Small intestine (tissue), 7 donors: ENCODE measurements at regions not wholly inside any gene's neighbourhood (a gene's known extent, or its start where the extent isn't known, plus 50 kb on each side); places are given as distances from the start of the nearest gene placed in this dataset.
A peak's percentile ranks its signal among the peaks of the same experiment; 100 is the strongest.

Source experiments
- DNase-seq, 2 donors: peaks; one replicate each; pipeline versions ENCODE4 v3.0.0 to v3.0.0-alpha.2; 2013
- FAIRE-seq: peaks from 2 replicates; lab custom pipeline; 2012; peaks lifted over from hg19 to GRCh38; lab: Jason Lieb, UNC
- H3K27ac ChIP-seq, 3 donors: one replicate each; pipeline ENCODE4 v1.5.1; 2013; ENCODE audit warnings: low read length in 2 of 3, mild to moderate bottlenecking in 2 of 3, control low read depth in 1 of 3, inconsistent platforms in 1 of 3, low read depth in 1 of 3, moderate library complexity in 1 of 3
- H3K27me3 ChIP-seq, 3 donors: one replicate each; pipeline ENCODE4 v1.6.1; 2013; ENCODE audit warnings: low read length in 3 of 3, inconsistent platforms in 1 of 3; ENCODE audit not compliant: control insufficient read depth in 3 of 3, insufficient read depth in 3 of 3
- H3K36me3 ChIP-seq, 3 donors: one replicate each; pipeline ENCODE4 v1.6.1; 2013; ENCODE audit warnings: low read length in 3 of 3, inconsistent platforms in 1 of 3, low read depth in 1 of 3, mild to moderate bottlenecking in 1 of 3, moderate library complexity in 1 of 3; ENCODE audit not compliant: control insufficient read depth in 3 of 3, insufficient read depth in 2 of 3
- H3K4me1 ChIP-seq, 3 donors: one replicate each; pipeline ENCODE4 v1.6.1; 2013; ENCODE audit warnings: low read length in 2 of 3, inconsistent platforms in 1 of 3, low read depth in 1 of 3, mild to moderate bottlenecking in 1 of 3, moderate library complexity in 1 of 3; ENCODE audit not compliant: control insufficient read depth in 3 of 3, insufficient read depth in 2 of 3
- H3K4me3 ChIP-seq, 3 donors: one replicate each; pipeline ENCODE4 v1.5.1; 2013; ENCODE audit warnings: low read length in 3 of 3, control low read depth in 1 of 3, inconsistent platforms in 1 of 3, low read depth in 1 of 3, mild to moderate bottlenecking in 1 of 3, moderate library complexity in 1 of 3
- H3K9me3 ChIP-seq, 2 donors: one replicate each; pipeline ENCODE4 v1.6.1; 2013; ENCODE audit warnings: low read depth in 1 of 2, low read length in 1 of 2; ENCODE audit not compliant: control insufficient read depth in 2 of 2, insufficient read depth in 1 of 2
- WGBS, 3 donors: extraction: QIAGEN DNeasy Blood & Tissue Kit; methylation state at CpG; one replicate each; pipeline ENCODE4 v1.1.7; 2013; 5-methylcytosine and 5-hydroxymethylcytosine counted together
- donor health status: healthy with polysubstance abuse.
- donor health status: control.
- donor health status: control.
- donor health status: Bipolar disorder and iron deficiency.
- donor health status: healthy.

- Histone ChIP-seq H3K27ac (no peak overlapping the region), H3K4me1 (no peaks in the 10 kb centered on the region), H3K36me3 (no peaks in the 10 kb centered on the region), H3K27me3 (no peaks in the 10 kb centered on the region), H3K9me3 (no peaks in the 10 kb centered on the region), H3K4me3 (no peak overlapping the region)
- FAIRE-seq (no peak), DNase-seq (no peak)
- WGBS, 3 donors = 89 to 95% (median 92%) methylated on average over 1 of the region's 1 CpG
These were observed 102.6 kb upstream of the ZPLD1 start for GRCh38 chr3:102332205-102332604.

- no peak overlapping the region for H3K4me3 ChIP-seq
- no peaks in the 10 kb centered on the region for H3K27me3 ChIP-seq
- H3K9me3 ChIP-seq = no peaks in the 10 kb centered on the region
- H3K27ac ChIP-seq = no peak overlapping the region
- no peaks in the 10 kb centered on the region for H3K4me1 ChIP-seq
- FAIRE-seq (no peak), DNase-seq (no peak)
- no peaks in the 10 kb centered on the region for H3K36me3 ChIP-seq
These were observed 101.9 kb upstream of the ZPLD1 start for GRCh38 chr3:102332934-102333333.

GRCh38 chr3:102336130-102336529 lies 98.7 kb upstream of the ZPLD1 start:
- no peak for FAIRE-seq
- WGBS, 3 donors = 74 to 87% (median 83%) methylated on average over 3 of the region's 3 CpGs

DNA sequence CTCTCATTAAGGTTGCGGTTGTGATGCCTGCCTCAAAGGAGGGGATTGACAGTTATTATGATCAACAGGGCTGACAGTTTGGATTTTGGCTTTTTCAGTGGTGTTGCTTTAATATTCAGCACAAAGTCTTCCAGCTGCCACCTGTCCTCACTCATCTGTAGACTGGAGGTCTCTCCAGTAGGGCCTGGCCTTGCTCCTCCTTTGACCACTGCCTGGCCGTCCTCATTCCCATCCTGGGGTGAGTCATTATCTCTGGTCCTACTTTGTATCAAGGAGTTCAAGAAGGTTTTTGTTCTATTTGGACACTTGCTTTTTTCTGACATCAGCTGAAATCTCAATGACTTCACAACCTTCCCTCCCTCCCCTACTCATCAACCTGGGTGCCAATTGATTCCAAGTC lies 95.1 kb upstream of the ZPLD1 start:
- no peaks in the 10 kb centered on the region for H3K27me3 ChIP-seq
- no peaks in the 10 kb centered on the region for H3K9me3 ChIP-seq
- no peak overlapping the region for H3K4me3 ChIP-seq
- no peak for FAIRE-seq
- DNase-seq = no peak
- H3K36me3 ChIP-seq = no peaks in the 10 kb centered on the region
- 96 to 98% (median 96%) methylated on average over 2 of the region's 2 CpGs for WGBS, 3 donors
- no peaks in the 10 kb centered on the region for H3K4me1 ChIP-seq
- no peak overlapping the region for H3K27ac ChIP-seq

More at GRCh38 chr3:102336130-102336529, 98.7 kb upstream of the ZPLD1 start:
- H3K36me3 ChIP-seq = no peaks in the 10 kb centered on the region
- H3K27ac ChIP-seq = no peak overlapping the region
- H3K4me3 ChIP-seq = no peak overlapping the region
- H3K4me1 ChIP-seq = no peaks in the 10 kb centered on the region
- DNase-seq = no peak
- H3K9me3 ChIP-seq = no peaks in the 10 kb centered on the region
- H3K27me3 ChIP-seq = no peaks in the 10 kb centered on the region

GRCh38 chr3:102346897-102347296 lies 87.9 kb upstream of the ZPLD1 start:
- Histone ChIP-seq H3K4me3 (no peak overlapping the region), H3K27ac (no peak overlapping the region), H3K9me3 (no peaks in the 10 kb centered on the region), H3K36me3 (no peaks in the 10 kb centered on the region), H3K4me1 (no peaks in the 10 kb centered on the region), H3K27me3 (no peaks in the 10 kb centered on the region)
- DNase-seq = no peak
- FAIRE-seq = no peak

DNA sequence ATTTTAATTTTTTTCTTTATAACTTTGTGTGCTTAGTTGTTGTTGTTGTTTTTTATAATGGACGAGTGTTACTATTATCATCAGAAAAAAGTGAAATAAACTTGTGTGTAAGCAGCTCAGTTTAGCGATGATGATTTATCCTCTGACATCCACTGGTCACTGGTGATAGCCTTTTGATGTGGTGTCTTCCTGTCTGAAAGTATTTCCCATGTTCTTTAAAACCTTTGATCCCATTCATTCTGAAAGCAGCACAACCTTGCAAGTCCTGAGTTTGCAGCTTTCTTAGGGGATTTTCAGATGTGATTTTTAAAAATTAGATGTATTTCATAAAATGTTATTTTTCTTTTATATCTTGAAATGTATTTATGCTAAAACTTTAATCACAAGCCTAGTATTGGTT lies 85.9 kb upstream of the ZPLD1 start:
- no peaks in the 10 kb centered on the region for H3K27me3 ChIP-seq
- FAIRE-seq = no peak
- no peak overlapping the region for H3K27ac ChIP-seq
- H3K9me3 ChIP-seq = no peaks in the 10 kb centered on the region
- DNase-seq = no peak
- H3K4me1 ChIP-seq = no peaks in the 10 kb centered on the region
- no peak overlapping the region for H3K4me3 ChIP-seq
- H3K36me3 ChIP-seq = no peaks in the 10 kb centered on the region
- 64 to 82% (median 77%) methylated on average over 2 of the region's 2 CpGs for WGBS, 3 donors

DNA sequence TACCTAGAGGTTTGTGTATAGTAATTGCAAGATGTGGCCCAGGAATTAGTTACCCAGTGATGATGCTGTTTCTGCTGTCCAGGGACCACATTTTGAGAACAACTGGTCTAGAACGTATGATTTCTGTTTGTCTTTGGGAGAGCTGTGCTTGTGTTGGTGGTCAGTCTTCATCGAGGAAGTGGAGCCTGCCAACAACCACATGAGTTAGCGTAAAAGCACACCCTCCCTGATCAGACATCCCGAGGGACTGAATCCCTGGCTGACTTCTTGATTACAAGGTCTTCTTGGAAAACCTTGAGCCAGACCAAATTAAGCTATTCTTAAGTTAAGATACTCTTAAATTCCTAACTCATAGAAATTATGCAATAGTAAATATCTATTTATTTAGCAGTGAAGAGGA lies 81.7 kb upstream of the ZPLD1 start:
- FAIRE-seq = no peak

DNA sequence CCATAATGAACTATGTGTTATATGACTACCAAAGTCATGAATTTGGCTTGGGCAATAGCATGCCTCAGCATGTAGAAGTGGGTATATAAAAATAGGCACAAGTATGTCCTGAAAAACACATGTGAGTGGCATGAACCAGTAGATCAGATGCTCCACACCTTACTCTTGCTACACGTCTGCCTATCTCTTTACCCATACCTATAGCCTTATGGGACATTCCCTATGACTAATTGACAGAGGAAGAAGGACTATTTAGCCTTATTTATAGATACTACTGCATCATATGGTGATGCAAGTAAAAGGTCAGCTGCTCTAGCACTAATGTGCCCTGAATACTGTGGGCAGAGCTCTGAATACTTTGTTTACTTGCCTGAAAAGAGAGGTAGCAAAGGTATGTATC lies 81.0 kb upstream of the ZPLD1 start:
- DNase-seq = no peak
- Histone ChIP-seq H3K36me3 (no peaks in the 10 kb centered on the region), H3K4me3 (no peak overlapping the region), H3K9me3 (no peaks in the 10 kb centered on the region), H3K4me1 (no peaks in the 10 kb centered on the region), H3K27me3 (no peaks in the 10 kb centered on the region), H3K27ac (no peak overlapping the region)
- FAIRE-seq = no peak
- 62 to 85% (median 67%) methylated on average over 1 of the region's 1 CpG for WGBS, 3 donors

More for the DNA sequence above, 81.7 kb upstream of the ZPLD1 start:
- H3K36me3 ChIP-seq = no peaks in the 10 kb centered on the region
- WGBS, 3 donors = 81 to 89% (median 84%) methylated on average over 4 of the region's 4 CpGs
- H3K4me1 ChIP-seq = no peaks in the 10 kb centered on the region
- no peak overlapping the region for H3K4me3 ChIP-seq
- no peaks in the 10 kb centered on the region for H3K9me3 ChIP-seq
- H3K27me3 ChIP-seq = no peaks in the 10 kb centered on the region
- no peak overlapping the region for H3K27ac ChIP-seq
- no peak for DNase-seq

- DNase-seq = peak in 1 of 2 donors; percentile 37
- Histone ChIP-seq H3K27me3 (no peaks in the 10 kb centered on the region), H3K4me3 (no peak overlapping the region), H3K9me3 (no peaks in the 10 kb centered on the region), H3K27ac (no peak overlapping the region), H3K4me1 (no peaks in the 10 kb centered on the region), H3K36me3 (no peaks in the 10 kb centered on the region)
- no peak for FAIRE-seq
These were observed 79.8 kb upstream of the ZPLD1 start for GRCh38 chr3:102354818-102355515.
